HG03066 (cell line): ENCODE measurements at regions not wholly inside any gene's neighbourhood (a gene's known extent, or its start where the extent isn't known, plus 50 kb on each side); places are given as distances from the start of the nearest gene placed in this dataset.

Source experiments
- ATAC-seq: cut with Tn5 transposase; IDR thresholded peaks from one replicate; pipeline ENCODE4 v1.9.1; 2021; ENCODE audit warnings: low read depth; ENCODE audit not compliant: unreplicated experiment

DNA sequence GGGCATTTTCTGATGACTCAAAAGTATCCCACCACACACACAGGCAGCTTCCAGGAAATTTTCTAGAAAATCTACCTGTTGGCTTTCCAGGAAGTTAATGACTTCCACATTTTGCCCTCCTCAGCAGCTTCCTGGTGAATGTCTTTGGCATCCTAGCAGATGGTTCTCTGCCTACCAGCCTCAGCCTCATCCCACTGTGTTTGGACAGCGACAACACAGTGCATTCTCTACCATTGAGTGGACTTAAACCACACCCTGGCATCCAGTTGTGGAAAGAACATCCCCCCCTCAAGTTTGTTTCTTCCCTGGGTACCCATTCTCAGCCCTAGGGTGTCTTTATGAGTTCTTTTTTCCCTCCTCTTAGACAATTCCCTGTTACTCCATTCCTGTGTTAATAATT, 50.8 kb upstream of the GADL1 start:
- ATAC-seq = no peak

DNA sequence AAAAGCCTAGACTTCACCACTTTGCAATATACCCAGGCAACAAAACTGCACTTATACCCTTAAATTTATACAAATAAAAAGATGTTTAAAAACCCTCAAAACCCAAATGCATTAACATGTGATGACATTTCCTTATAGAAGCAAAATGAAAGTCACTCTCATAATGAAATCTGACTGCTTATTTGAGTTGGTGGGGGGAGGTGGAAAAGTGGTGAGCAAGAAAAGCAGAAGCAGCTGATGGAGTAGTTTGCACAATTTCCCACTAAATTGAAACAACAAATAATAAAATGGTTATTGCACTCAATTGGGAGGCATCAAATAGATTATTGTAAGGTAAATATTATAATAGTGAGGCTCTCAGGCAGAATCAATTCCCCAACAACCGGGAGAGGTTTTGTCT, 54.0 kb upstream of the GADL1 start:
- ATAC-seq = no peak

GRCh38 chr3:30951826-30952225, 57.4 kb upstream of the GADL1 start:
- ATAC-seq = no peak

- no peak for ATAC-seq
These were observed 58.3 kb upstream of the GADL1 start for GRCh38 chr3:30952786-30953185.

- ATAC-seq = no peak
These were observed 60.0 kb upstream of the GADL1 start for GRCh38 chr3:30954426-30954825.

DNA sequence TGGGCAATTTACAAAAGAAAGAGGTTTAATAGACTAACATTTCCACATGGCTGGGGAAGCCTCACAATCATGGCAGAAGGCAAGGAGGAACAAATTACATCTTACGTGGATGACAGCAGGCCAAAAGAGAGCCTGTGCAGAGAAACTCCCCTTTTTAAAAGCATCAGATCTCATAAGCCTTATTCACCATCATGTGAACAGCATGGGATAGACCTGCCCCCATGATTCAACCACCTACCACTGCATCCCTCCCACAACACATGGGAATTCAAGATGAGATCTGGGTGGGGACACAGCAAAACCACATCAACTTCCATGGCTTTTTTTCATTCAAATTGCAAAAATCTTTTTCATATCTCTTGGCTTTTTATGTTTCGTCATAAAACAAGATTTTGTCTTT, 67.6 kb upstream of the GADL1 start:
- ATAC-seq = no peak

DNA sequence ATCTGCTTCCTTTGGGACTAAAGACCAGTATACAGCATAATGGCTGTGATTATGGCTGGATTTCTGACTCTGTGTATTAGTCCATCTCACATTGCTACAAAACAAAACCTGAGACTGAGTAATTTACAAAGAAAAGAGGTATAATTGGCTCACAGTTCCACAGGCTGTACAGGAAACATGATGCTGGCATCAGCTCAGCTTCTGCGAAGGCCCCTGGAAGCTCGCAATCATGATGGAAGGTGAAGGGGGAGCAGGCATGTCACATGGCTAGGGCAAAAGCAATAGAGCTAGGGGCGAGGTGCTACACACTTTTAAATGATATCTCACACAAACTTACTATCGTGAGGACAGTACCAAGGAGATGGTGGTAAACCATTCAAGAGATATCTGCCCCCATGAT, 68.0 kb upstream of the GADL1 start:
- ATAC-seq = no peak

DNA sequence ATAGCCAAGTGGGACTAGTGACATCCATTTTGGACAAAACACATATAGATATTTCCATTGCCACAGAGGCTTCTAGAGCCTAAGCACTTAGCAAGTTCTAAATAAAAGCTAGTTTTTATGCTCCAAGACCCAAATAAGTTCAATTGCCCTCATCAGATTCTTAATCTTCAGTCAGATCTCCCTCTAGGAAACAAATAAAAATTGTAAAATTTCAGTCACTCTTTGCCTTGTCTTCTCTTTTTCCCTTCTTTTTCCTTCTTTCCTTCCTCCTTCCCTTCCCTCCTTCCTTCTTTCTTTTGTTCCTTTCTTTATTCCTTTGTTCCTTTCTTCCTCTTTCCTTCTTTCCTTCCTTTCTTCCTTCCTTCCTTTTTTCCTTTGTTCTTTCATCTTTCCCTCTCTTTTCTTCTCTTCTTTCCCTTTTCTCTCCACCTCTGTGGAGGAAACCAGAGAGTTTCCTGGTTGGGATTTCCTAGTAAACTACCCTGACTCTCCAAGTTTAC, 68.8 kb upstream of the GADL1 start:
- no peak for ATAC-seq

GRCh38 chr3:30964612-30965011, 70.2 kb upstream of the GADL1 start:
- ATAC-seq = peak; percentile 99

DNA sequence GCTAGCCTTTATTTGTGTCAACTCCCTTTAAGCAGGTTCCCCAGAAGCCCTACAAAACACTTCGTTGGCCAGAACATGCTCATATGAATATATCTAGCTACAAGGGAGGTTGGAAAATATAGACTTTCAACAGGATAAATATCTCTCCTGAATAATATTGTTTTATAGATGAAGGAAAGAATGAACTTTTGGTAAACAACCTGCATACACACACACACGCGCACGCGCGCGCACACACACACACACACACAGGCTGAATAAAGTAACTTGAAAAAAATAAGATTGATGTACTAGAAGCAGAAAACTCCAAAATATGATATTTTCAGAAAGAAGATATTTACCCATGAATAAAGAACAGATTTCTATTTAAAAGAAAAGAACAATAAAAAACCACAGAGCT, 72.4 kb upstream of the GADL1 start:
- ATAC-seq = no peak

- no peak for ATAC-seq
These were observed 75.7 kb upstream of the GADL1 start for GRCh38 chr3:30970183-30970582.

- ATAC-seq = no peak
These were observed 78.0 kb upstream of the GADL1 start for GRCh38 chr3:30972449-30972848.

DNA sequence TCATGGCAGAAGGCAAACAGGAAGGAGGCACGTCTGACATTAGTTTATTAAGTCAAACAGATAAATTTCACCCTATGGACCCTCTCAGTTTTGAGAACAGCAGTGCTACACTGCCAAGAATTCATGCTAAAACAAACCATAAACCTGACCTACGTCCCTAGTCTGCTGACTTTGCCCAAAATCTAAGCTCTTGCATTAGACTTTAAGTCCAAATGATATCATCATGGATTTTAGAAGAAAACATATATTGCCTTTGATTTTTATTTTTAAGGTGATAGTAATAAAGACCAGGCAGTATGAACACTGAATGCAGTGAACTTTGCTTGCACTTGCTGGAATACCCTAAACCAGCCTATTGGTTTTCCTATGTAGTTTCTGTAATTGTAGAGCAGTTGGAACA, 79.6 kb upstream of the GADL1 start:
- ATAC-seq = no peak

- no peak for ATAC-seq
These were observed 83.1 kb upstream of the GADL1 start for GRCh38 chr3:30977592-30977991.

DNA sequence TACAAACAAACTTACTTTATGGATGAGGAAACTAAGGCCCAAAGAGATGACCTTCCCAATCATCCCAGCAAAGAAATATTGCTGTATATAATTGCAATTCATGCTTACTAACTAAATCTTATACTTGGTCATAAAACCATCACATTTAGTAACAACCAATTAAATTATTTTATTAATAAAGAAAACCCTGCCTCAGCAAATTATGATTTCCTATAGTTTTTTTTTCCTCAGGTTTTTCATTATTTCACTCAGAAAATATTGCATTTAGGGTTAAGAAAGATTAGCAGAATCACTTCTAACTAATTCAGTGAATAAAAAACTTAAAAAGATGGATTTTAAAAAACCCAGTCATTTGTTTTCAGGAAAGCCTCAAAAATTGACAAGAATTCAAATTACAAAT, 86.5 kb upstream of the GADL1 start:
- no peak for ATAC-seq

GRCh38 chr3:30982416-30983075, 88.1 kb upstream of the GADL1 start:
- no peak for ATAC-seq

DNA sequence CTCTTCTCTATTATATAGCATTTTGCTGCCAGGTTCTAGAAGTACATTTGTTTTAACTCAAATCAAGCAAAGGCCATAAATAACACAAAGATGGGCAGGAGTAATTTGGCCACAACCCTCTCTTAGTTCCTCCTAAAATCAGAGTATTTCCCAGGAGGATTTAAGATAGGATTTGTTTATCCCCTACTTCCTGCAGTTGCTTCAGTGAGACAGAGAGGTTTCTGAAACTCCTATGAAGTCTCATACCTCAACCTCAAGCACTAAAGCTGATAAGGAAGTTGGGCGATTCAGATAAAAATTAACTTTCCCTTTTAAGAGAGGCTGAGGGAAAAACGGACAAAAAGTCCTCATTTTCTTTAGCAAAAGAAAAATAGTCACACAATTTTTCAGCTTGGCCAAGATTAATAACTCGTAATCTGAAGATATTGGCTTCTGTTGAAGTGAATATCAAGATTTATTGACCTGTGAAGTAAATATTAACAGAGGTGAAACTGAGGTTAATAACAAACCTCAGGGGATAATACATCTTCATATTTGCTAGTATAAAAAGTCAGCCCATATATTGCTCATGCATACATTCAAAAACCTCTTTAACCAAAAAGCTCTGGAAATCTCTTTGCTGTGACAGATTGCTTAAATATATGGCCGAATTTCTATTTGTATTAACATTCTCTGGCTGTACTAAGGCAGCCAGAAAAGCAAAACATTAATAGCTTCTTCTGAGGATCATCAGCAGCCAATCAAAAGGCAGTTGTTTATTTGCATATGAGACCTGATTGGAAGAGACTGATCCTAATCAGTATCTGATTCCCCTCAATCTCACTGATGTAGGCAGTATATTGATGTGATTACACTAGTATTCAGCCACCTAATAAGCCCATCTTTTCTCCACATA, 90.6 kb upstream of the GADL1 start:
- ATAC-seq = peak; percentile 67

DNA sequence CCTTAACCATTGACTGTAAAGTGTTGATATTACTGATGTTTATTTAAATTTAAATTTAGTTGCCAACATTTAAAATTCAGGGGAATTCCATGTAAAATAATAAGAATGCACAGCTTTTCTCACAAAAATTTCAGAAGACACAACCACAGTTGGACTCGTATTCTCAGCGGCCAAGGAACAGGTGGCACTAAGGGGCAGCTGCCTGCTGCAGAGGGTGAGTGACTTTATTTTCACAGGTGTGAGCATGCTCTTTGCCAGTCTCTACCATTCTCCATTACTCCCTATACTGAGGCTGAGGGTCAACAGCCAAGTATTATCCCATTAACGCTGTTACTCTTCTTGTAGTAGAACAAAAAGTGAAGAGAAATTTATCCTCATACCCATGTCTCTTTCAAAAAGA, 92.1 kb upstream of the GADL1 start:
- no peak for ATAC-seq

DNA sequence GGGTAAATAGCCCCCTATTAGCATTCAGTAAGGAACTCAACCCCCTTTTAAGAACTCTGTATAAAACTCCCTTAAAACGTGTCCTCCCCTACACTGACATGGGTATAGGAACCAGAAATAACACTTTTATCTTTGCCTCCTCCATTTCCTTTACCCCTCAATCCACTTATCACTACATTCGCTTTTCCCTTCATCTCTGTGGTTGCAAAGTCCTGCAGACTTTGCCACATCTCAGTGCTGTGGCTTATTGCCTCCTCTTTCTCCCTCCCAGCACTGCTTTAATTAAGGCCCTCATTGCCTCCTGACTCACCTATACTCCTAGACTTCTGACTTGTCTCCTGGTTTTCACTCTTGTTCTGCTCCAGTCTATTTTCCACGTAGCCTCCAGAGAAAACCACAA, 94.3 kb upstream of the GADL1 start:
- ATAC-seq = no peak

DNA sequence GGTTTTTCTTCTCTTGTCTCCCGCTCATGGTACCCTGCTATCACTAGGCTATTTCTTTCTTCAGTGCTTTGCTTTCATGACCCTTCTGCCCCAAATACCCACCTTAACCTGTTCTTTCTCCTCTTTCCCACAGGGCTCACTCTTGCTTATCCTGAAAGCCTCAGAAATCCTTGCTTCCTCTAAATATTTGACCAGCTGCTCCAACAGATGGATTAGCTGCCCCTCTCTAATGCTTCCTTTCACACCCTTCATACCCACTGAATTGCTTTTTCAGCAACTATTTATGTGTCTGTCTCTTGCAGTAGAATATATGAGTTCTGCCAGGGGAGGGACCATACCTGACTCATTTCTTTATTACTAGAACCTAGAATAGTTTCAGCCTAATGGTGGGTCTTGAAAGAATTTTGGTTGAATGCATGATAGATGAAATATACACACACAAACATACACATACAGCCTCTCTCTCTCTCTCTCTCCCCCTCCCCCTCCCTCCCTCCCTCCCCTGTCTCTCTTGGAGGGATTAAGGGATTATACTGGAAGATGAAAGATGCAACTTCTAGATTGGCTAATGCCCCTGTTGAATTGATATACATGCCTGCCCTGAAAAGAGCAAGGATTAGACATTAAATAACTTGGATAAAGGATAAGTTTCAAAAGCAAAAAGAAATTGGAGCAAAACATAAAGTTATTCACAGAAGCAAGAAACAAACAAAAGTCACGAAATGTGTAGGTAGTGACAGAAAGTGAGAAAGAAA, 95.0 kb upstream of the GADL1 start:
- ATAC-seq = no peak

DNA sequence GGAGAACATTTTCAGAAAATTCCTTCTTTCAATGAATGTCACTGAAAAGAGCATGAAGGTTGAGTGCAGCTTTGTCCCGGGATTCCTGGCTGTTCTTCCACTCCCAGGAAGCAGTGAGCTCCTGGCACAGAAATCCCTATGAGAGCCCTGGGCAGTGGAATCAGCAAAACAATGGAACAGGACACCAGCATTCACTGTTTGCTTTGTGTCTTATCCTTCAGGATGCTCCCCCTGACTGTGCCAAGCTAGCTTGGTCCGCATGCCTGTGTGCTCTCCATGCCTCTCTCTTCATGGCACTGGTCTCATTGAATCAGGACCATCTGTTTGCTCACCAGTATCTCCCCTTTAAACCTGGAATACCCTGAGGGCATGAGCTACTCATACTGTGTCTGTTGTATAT, 102.0 kb upstream of the GADL1 start:
- no peak for ATAC-seq
